ENCODE measurements at regions not wholly inside any gene's neighbourhood (a gene's known extent, or its start where the extent isn't known, plus 50 kb on each side); places are given as distances from the start of the nearest gene placed in this dataset.

DNA sequence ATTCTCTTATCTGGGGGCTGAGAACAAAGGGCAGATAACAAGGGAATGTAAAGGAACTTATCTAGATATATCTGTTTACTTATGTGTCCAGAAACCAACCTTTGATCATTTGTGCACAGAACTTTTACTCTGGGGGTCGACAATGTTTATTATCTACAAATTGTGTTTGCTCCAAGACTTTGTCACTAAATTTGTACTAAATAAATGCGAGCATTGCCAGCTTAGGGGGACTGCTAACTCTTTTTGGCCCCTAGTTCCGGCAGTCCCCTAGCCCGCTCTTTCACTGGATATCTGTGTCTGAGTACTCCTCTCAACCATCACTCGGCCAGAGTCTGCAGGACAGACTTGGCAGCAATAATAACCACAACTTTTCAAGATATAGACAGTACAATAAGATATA is 88.2 kb downstream of the FSCB start:
- no peak overlapping the region for H3K4me3 ChIP-seq (ENCODE audit: low read depth, low read length)
- no peaks in the 10 kb centered on the region for H3K27me3 ChIP-seq
- no peak for TF ChIP-seq CTCF (IDR thresholded peaks at IDR 0.05; ENCODE audit: low read depth, low read length)
- DNase-seq, result no peak
- H3K36me3 ChIP-seq, result no peaks in the 10 kb centered on the region
- no peaks in the 10 kb centered on the region for H3K4me1 ChIP-seq
- no peaks in the 10 kb centered on the region for H3K9me3 ChIP-seq

GRCh38 chr14:44417809-44418208 is 89.3 kb downstream of the FSCB start:
- Histone ChIP-seq H3K4me1 (no peaks in the 10 kb centered on the region), H3K36me3 (no peaks in the 10 kb centered on the region), H3K9me3 (no peaks in the 10 kb centered on the region), H3K27me3 (no peaks in the 10 kb centered on the region), H3K4me3 (ENCODE audit: low read depth, low read length) (no peak overlapping the region)
- TF ChIP-seq CTCF (IDR thresholded peaks at IDR 0.05; ENCODE audit: low read depth, low read length), result no peak
- DNase-seq, result no peak

GRCh38 chr14:44414646-44415045 is 92.4 kb downstream of the FSCB start:
- TF ChIP-seq CTCF (IDR thresholded peaks at IDR 0.05; ENCODE audit: low read depth, low read length), result no peak
- no peaks in the 10 kb centered on the region for H3K36me3 ChIP-seq
- H3K27me3 ChIP-seq, result no peaks in the 10 kb centered on the region
- no peak overlapping the region for H3K4me3 ChIP-seq (ENCODE audit: low read depth, low read length)
- no peaks in the 10 kb centered on the region for H3K4me1 ChIP-seq
- no peaks in the 10 kb centered on the region for H3K9me3 ChIP-seq
- no peak for DNase-seq

GRCh38 chr14:44412858-44413569 is 94.1 kb downstream of the FSCB start:
- no peak for TF ChIP-seq CTCF (IDR thresholded peaks at IDR 0.05; ENCODE audit: low read depth, low read length)
- Histone ChIP-seq H3K4me1 (no peaks in the 10 kb centered on the region), H3K36me3 (no peaks in the 10 kb centered on the region), H3K4me3 (ENCODE audit: low read depth, low read length) (no peak overlapping the region), H3K27me3 (no peaks in the 10 kb centered on the region), H3K9me3 (no peaks in the 10 kb centered on the region)
- no peak for DNase-seq

GRCh38 chr14:44405011-44405486 is 102.0 kb downstream of the FSCB start:
- Histone ChIP-seq H3K4me1 (no peaks in the 10 kb centered on the region), H3K27me3 (no peaks in the 10 kb centered on the region), H3K4me3 (ENCODE audit: low read depth, low read length) (no peak overlapping the region), H3K36me3 (no peaks in the 10 kb centered on the region), H3K9me3 (no peaks in the 10 kb centered on the region; the same call in 1 of the 2 replicates)
- no peak for DNase-seq
- TF ChIP-seq CTCF (IDR thresholded peaks at IDR 0.05; ENCODE audit: low read depth, low read length), result no peak

DNA sequence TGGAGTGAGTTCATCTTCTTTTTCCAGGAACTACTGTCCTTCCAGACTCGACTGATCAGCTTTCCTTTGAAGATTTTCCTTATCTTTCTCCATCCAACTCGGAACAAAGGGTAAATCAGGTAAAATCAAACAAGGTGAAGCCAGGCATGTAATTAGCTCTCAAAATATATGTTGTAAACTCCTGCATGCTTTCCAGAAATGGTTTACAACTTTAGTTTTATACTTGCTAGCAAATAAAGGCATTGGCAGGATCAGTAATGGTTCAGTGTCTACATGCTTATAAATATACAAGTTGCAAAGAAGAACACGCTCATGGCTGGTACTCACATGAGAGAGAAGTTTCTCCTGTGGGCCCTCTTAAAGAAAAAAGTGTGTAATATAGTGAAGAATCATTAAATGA is 102.5 kb downstream of the FSCB start:
- DNase-seq, result no peak
- Histone ChIP-seq H3K4me1 (no peaks in the 10 kb centered on the region), H3K9me3 (no peaks in the 10 kb centered on the region; the same call in 1 of the 2 replicates), H3K4me3 (ENCODE audit: low read depth, low read length) (no peak overlapping the region), H3K36me3 (no peaks in the 10 kb centered on the region), H3K27me3 (no peaks in the 10 kb centered on the region)
- no peak for TF ChIP-seq CTCF (IDR thresholded peaks at IDR 0.05; ENCODE audit: low read depth, low read length)

Measured in BE2C (cell line).